Sigmoid colon (tissue), 4 donors: ENCODE measurements at regions not wholly inside any gene's neighbourhood (a gene's known extent, or its start where the extent isn't known, plus 50 kb on each side); places are given as distances from the start of the nearest gene placed in this dataset.

Experiments used
- EP300 ChIP-seq, 4 donors: sonication (generic); formaldehyde crosslinking; IDR thresholded peaks; one replicate each; pipeline ENCODE4 v1.6.1; 2017; ENCODE audit warnings: antibody characterized with exemption in 4 of 4
- POLR2A ChIP-seq, 2 donors: fragments of 450-650 bp; IDR thresholded peaks; one replicate each; pipeline ENCODE4 v1.6.1; 2016; ENCODE audit warnings: antibody characterized with exemption in 2 of 2, mild to moderate bottlenecking in 2 of 2, moderate library complexity in 2 of 2
- POLR2AphosphoS5 ChIP-seq, 4 donors: sonication (generic); formaldehyde crosslinking; IDR thresholded peaks; one replicate each; pipeline ENCODE4 v1.6.1; 2017; ENCODE audit warnings: antibody characterized with exemption in 4 of 4
- TF ChIP-seq, protein P1 (sequence below), 4 experiments: fragments of 450-650 bp in 3 of 4; fragments of 200-600 bp in 1 of 4; IDR thresholded peaks; one replicate each; pipeline ENCODE4 v1.5.1; 2016 to 2019; ENCODE audit warnings: antibody characterized with exemption in 4 of 4, mild to moderate bottlenecking in 3 of 4, moderate library complexity in 2 of 4

DNA sequence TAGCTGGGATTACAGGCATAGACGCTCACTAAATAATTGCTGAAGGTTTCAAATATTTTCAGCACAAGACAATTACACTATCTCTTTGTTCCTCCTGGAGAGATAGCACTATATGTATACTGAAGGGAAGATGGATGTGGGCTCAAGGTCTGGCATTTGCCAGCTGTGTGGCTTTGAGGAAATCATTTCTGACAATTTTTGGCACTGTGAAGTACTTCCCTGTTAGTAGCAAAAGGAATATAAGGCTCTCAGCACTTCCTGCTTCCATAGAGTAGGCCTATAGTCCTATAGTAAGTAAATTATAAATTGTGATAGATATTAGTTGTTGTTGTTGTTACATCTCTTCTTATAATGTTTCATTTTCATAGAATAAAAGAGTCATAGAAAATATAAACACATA is 271.1 kb downstream of the SAMD5 start:
- no peak for TF ChIP-seq POLR2A (IDR thresholded peaks at IDR 0.05)
- TF ChIP-seq, protein P1, sequence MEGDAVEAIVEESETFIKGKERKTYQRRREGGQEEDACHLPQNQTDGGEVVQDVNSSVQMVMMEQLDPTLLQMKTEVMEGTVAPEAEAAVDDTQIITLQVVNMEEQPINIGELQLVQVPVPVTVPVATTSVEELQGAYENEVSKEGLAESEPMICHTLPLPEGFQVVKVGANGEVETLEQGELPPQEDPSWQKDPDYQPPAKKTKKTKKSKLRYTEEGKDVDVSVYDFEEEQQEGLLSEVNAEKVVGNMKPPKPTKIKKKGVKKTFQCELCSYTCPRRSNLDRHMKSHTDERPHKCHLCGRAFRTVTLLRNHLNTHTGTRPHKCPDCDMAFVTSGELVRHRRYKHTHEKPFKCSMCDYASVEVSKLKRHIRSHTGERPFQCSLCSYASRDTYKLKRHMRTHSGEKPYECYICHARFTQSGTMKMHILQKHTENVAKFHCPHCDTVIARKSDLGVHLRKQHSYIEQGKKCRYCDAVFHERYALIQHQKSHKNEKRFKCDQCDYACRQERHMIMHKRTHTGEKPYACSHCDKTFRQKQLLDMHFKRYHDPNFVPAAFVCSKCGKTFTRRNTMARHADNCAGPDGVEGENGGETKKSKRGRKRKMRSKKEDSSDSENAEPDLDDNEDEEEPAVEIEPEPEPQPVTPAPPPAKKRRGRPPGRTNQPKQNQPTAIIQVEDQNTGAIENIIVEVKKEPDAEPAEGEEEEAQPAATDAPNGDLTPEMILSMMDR (IDR thresholded peaks at IDR 0.05), result no peak
- TF ChIP-seq POLR2AphosphoS5 (IDR thresholded peaks at IDR 0.05), result no peak
- TF ChIP-seq EP300 (IDR thresholded peaks at IDR 0.05), result no peak
